Heart left ventricle (tissue), 16 donors: ENCODE measurements at regions not wholly inside any gene's neighbourhood (a gene's known extent, or its start where the extent isn't known, plus 50 kb on each side); places are given as distances from the start of the nearest gene placed in this dataset.

Experiments
- ATAC-seq, 4 donors: fragments of 200-7000 bp; cut with Tn5 transposase; one replicate each; pipeline ENCODE4 v1.9.1; 2020 to 2022; ENCODE audit warnings: moderate library complexity in 4 of 4, mild to moderate bottlenecking in 3 of 4, moderate number of reproducible peaks in 1 of 4
- DNase-seq, 5 donors: peaks; one replicate each; pipeline ENCODE4 v3.0.0-alpha.2; 2020
- H3K27ac ChIP-seq, 12 donors: fragments of 200-600 bp; sonication (generic) in 4 of 12; one replicate each; pipeline versions ENCODE4 v1.5.0 to v1.8.0; 2016 to 2022; ENCODE audit warnings: mild to moderate bottlenecking in 2 of 12
- H3K27me3 ChIP-seq, 9 donors: fragments of 200-600 bp; sonication (generic) in 2 of 9; one replicate each; pipeline versions ENCODE4 v1.5.1 to v1.8.0; 2016 to 2022; ENCODE audit warnings: mild to moderate bottlenecking in 3 of 9
- H3K36me3 ChIP-seq, 9 donors: fragments of 200-600 bp; sonication (generic) in 2 of 9; one replicate each; pipeline versions ENCODE4 v1.5.0 to v1.8.0; 2018 to 2022; ENCODE audit warnings: mild to moderate bottlenecking in 2 of 9
- H3K4me1 ChIP-seq, 12 donors: fragments of 200-600 bp; sonication (generic) in 4 of 12; one replicate each; pipeline versions ENCODE4 v1.5.0 to v1.8.0; 2016 to 2022; ENCODE audit warnings: mild to moderate bottlenecking in 3 of 12
- H3K4me3 ChIP-seq, 12 donors: fragments of 200-600 bp; sonication (generic) in 4 of 12; one replicate each; pipeline versions ENCODE4 v1.5.0 to v1.8.0; 2017 to 2022; ENCODE audit warnings: mild to moderate bottlenecking in 9 of 12, moderate library complexity in 4 of 12
- H3K9me3 ChIP-seq, 12 donors: fragments of 200-600 bp; sonication (generic) in 4 of 12; one replicate each; pipeline versions ENCODE4 v1.5.0 to v1.8.0; 2016 to 2022; ENCODE audit warnings: mild to moderate bottlenecking in 1 of 12
- POLR2A ChIP-seq, 2 donors: fragments of 450-650 bp; IDR thresholded peaks; one replicate each; pipeline ENCODE4 v1.6.1; 2017; ENCODE audit warnings: antibody characterized with exemption in 2 of 2, mild to moderate bottlenecking in 2 of 2, moderate library complexity in 2 of 2
- WGBS, 4 donors: extraction: QIAGEN DNeasy Blood & Tissue Kit in 2 of 4; methylation state at CpG; one replicate each; pipeline versions ENCODE4 v1.1.5 to v1.1.7; 2013 to 2018; 5-methylcytosine and 5-hydroxymethylcytosine counted together
- intact Hi-C, 10 donors: fragments of 100-400 bp; cut with DNase I; formaldehyde crosslinking; loops; one replicate each; pipeline versions ENCODE4 v1.11.1 to v1.14.2; 2022
- TF ChIP-seq, protein P1 (sequence below), 12 donors: fragments of 200-600 bp; sonication (generic) in 4 of 12; IDR thresholded peaks; one replicate each; pipeline versions ENCODE4 v1.5.0 to v1.8.0; 2018 to 2022; ENCODE audit warnings: antibody characterized with exemption in 12 of 12, mild to moderate bottlenecking in 5 of 12
- donor health status: ischemic (EF 13 %, LVEDD 7.1; RV severe dilation, severe dysfunction).
- donor health status: healthy with polysubstance abuse.
- donor health status: DM: no; HTN: yes; CAD: no.
- donor health status: DM: no; HTN: no; CAD: no.
- donor health status: ischemic (EF 25% LVEDD 6.9; RV normal size, moderate dysfunction).
- donor health status: ischemic (EF 25% LVEDD 5.7; RV mildly dilated, moderate dysfunction).
- donor health status: healthy.
- donor health status: DM: yes; HTN: yes; CAD: no.
- donor health status: ischemic (EF 35%, LVEDD 5.7; RV mildly dilated, moderate dysfunction).
- donor health status: nonischemic (EF 11% LVEDD 7.7; RV severe dilation, severe dysfunction).
- donor health status: DM: yes; HTN: yes; CAD: no.
- donor health status: PGD.
- donor health status: ischemic (EF 29% LVEDD 5.4; RV normal size, mild dysfunction).
- donor health status: nonischemic (EF 23%, LVEDD 6.1; RV moderate dilation, normal function).

GRCh38 chr3:168442502-168442901 lies 346.8 kb upstream of the GOLIM4 start:
- H3K9me3 ChIP-seq: no peaks in the 10 kb centered on the region
- no peak overlapping the region for H3K27ac ChIP-seq
- DNase-seq: no peak
- no peaks in the 10 kb centered on the region for H3K4me1 ChIP-seq
- TF ChIP-seq, protein P1, sequence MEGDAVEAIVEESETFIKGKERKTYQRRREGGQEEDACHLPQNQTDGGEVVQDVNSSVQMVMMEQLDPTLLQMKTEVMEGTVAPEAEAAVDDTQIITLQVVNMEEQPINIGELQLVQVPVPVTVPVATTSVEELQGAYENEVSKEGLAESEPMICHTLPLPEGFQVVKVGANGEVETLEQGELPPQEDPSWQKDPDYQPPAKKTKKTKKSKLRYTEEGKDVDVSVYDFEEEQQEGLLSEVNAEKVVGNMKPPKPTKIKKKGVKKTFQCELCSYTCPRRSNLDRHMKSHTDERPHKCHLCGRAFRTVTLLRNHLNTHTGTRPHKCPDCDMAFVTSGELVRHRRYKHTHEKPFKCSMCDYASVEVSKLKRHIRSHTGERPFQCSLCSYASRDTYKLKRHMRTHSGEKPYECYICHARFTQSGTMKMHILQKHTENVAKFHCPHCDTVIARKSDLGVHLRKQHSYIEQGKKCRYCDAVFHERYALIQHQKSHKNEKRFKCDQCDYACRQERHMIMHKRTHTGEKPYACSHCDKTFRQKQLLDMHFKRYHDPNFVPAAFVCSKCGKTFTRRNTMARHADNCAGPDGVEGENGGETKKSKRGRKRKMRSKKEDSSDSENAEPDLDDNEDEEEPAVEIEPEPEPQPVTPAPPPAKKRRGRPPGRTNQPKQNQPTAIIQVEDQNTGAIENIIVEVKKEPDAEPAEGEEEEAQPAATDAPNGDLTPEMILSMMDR (IDR thresholded peaks at IDR 0.05): no peak
- no peak for TF ChIP-seq POLR2A (IDR thresholded peaks at IDR 0.05)
- peaks cover 0 to 3% (median 0%) of the 10 kb centered on the region in 9 donors for H3K27me3 ChIP-seq
- WGBS, 4 donors: 60 to 76% (median 67%) methylated on average over 2 of the region's 2 CpGs
- intact Hi-C loops: no loop called here
- no peak overlapping the region for H3K4me3 ChIP-seq
- no peak for ATAC-seq
- no peaks in the 10 kb centered on the region for H3K36me3 ChIP-seq

- no peaks in the 10 kb centered on the region for H3K9me3 ChIP-seq
- H3K36me3 ChIP-seq: no peaks in the 10 kb centered on the region
- no peak overlapping the region for H3K27ac ChIP-seq
- H3K4me3 ChIP-seq: no peak overlapping the region
- intact Hi-C loops: no loop called here
- 77 to 92% (median 84%) methylated on average over 1 of the region's 1 CpG for WGBS, 4 donors
- TF ChIP-seq POLR2A (IDR thresholded peaks at IDR 0.05): no peak
- no peaks in the 10 kb centered on the region for H3K4me1 ChIP-seq
- peaks cover 0 to 3% (median 0%) of the 10 kb centered on the region in 9 donors for H3K27me3 ChIP-seq
- ATAC-seq (no peak), DNase-seq (no peak)
Observed at GRCh38 chr3:168436245-168436724, 340.6 kb upstream of the GOLIM4 start.

- H3K4me1 ChIP-seq: peaks cover 0 to 13% (median 0%) of the 10 kb centered on the region in 12 donors
- H3K4me3 ChIP-seq: no peak overlapping the region
- H3K36me3 ChIP-seq: no peaks in the 10 kb centered on the region
- DNase-seq (no peak), ATAC-seq (no peak)
- 61 to 75% (median 68%) methylated on average over 2 of the region's 2 CpGs for WGBS, 4 donors
- no peaks in the 10 kb centered on the region for H3K27me3 ChIP-seq
- no peak for TF ChIP-seq POLR2A (IDR thresholded peaks at IDR 0.05)
- TF ChIP-seq, protein P1 (IDR thresholded peaks at IDR 0.05): no peak
- intact Hi-C loops: no loop called here
- no peak overlapping the region for H3K27ac ChIP-seq
- no peaks in the 10 kb centered on the region for H3K9me3 ChIP-seq
Observed at GRCh38 chr3:168431491-168431890, 335.8 kb upstream of the GOLIM4 start.

- H3K4me3 ChIP-seq: no peak overlapping the region
- no peaks in the 10 kb centered on the region for H3K9me3 ChIP-seq
- peak overlapping the region in 1 of 12 donors; percentile 12 for H3K27ac ChIP-seq
- no peak for TF ChIP-seq POLR2A (IDR thresholded peaks at IDR 0.05)
- TF ChIP-seq, protein P1 (IDR thresholded peaks at IDR 0.05): no peak
- H3K4me1 ChIP-seq: peaks cover 0 to 15% (median 0%) of the 10 kb centered on the region in 12 donors
- no peaks in the 10 kb centered on the region for H3K27me3 ChIP-seq
- no peaks in the 10 kb centered on the region for H3K36me3 ChIP-seq
- DNase-seq (no peak), ATAC-seq (no peak)
- WGBS, 4 donors: 21 to 38% (median 30%) methylated on average over 1 of the region's 1 CpG
- intact Hi-C loops: no loop called here
Observed at GRCh38 chr3:168427835-168428475, 332.2 kb upstream of the GOLIM4 start.

GRCh38 chr3:168427156-168427555 lies 331.4 kb upstream of the GOLIM4 start:
- Histone ChIP-seq H3K4me3 (no peak overlapping the region), H3K9me3 (no peaks in the 10 kb centered on the region), H3K27me3 (no peaks in the 10 kb centered on the region), H3K4me1 (peaks cover 0 to 15% (median 0%) of the 10 kb centered on the region in 12 donors), H3K27ac (no peak overlapping the region), H3K36me3 (no peaks in the 10 kb centered on the region)
- intact Hi-C loops: no loop called here
- TF ChIP-seq, protein P1 (IDR thresholded peaks at IDR 0.05): no peak
- no peak for TF ChIP-seq POLR2A (IDR thresholded peaks at IDR 0.05)
- ATAC-seq (no peak), DNase-seq (peak in 2 of 5 donors; percentile 25 to 39)
- WGBS, 4 donors: 89 to 100% (median 97%) methylated on average over 2 of the region's 2 CpGs
